ENCODE measurements at regions not wholly inside any gene's neighbourhood (a gene's known extent, or its start where the extent isn't known, plus 50 kb on each side); places are given as distances from the start of the nearest gene placed in this dataset.
A peak's percentile ranks its signal among the peaks of the same experiment; 100 is the strongest.

GRCh38 chr11:129273944-129274711 is 82.0 kb upstream of the ARHGAP32 start:
- no peak for ATAC-seq (ENCODE audit: poor library complexity)
- no peak for DNase-seq
- intact Hi-C loops (cut with DNase I), result no loop called here

- DNase-seq, result no peak
- intact Hi-C loops (cut with DNase I), result no loop called here
- no peak for ATAC-seq (ENCODE audit: poor library complexity)
These were observed 81.2 kb upstream of the ARHGAP32 start for GRCh38 chr11:129273322-129273721.

GRCh38 chr11:129271030-129271429 is 78.9 kb upstream of the ARHGAP32 start:
- ATAC-seq (ENCODE audit: poor library complexity), result no peak
- no peak for DNase-seq
- intact Hi-C loops (cut with DNase I), result no loop called here

GRCh38 chr11:129270446-129270845 is 78.3 kb upstream of the ARHGAP32 start:
- ATAC-seq (ENCODE audit: poor library complexity) (no peak), DNase-seq (no peak)
- intact Hi-C loops (cut with DNase I), result no loop called here

- DNase-seq (no peak), ATAC-seq (ENCODE audit: poor library complexity) (no peak)
- intact Hi-C loops (cut with DNase I), result no loop called here
These were observed 76.2 kb upstream of the ARHGAP32 start for GRCh38 chr11:129268371-129268770.

- DNase-seq (peak; percentile 30), ATAC-seq (ENCODE audit: poor library complexity) (no peak)
- intact Hi-C loops (cut with DNase I), result no loop called here
These were observed 75.6 kb upstream of the ARHGAP32 start for GRCh38 chr11:129267716-129268115.

- intact Hi-C loops (cut with DNase I), result no loop called here
- no peak for DNase-seq
- ATAC-seq (ENCODE audit: poor library complexity), result no peak
These were observed 74.4 kb upstream of the ARHGAP32 start for GRCh38 chr11:129266536-129266935.

GRCh38 chr11:129265125-129265788 is 73.1 kb upstream of the ARHGAP32 start:
- intact Hi-C loops (cut with DNase I), result no loop called here
- DNase-seq (no peak), ATAC-seq (ENCODE audit: poor library complexity) (no peak)

- no peak for ATAC-seq (ENCODE audit: poor library complexity)
These were observed 72.0 kb upstream of the ARHGAP32 start for GRCh38 chr11:129264114-129264513.

GRCh38 chr11:129260750-129261149 is 68.6 kb upstream of the ARHGAP32 start:
- intact Hi-C loops (cut with DNase I), result no loop called here
- DNase-seq (no peak), ATAC-seq (ENCODE audit: poor library complexity) (no peak)

More at GRCh38 chr11:129264114-129264513, 72.0 kb upstream of the ARHGAP32 start:
- intact Hi-C loops (cut with DNase I), result no loop called here
- no peak for DNase-seq

GRCh38 chr11:129259931-129260348 is 67.8 kb upstream of the ARHGAP32 start:
- ATAC-seq (ENCODE audit: poor library complexity), result no peak
- DNase-seq, result no peak
- intact Hi-C loops (cut with DNase I), result no loop called here

GRCh38 chr11:129258205-129258604 is 66.1 kb upstream of the ARHGAP32 start:
- ATAC-seq (ENCODE audit: poor library complexity), result no peak
- no peak for DNase-seq
- intact Hi-C loops (cut with DNase I), result no loop called here

- intact Hi-C loops (cut with DNase I), result no loop called here
- ATAC-seq (ENCODE audit: poor library complexity) (no peak), DNase-seq (no peak)
These were observed 65.4 kb upstream of the ARHGAP32 start for GRCh38 chr11:129257512-129257911.

- intact Hi-C loops (cut with DNase I), result no loop called here
- no peak for DNase-seq
- ATAC-seq (ENCODE audit: poor library complexity), result no peak
These were observed 60.5 kb upstream of the ARHGAP32 start for GRCh38 chr11:129252621-129253020.

- ATAC-seq (ENCODE audit: poor library complexity), result no peak
- intact Hi-C loops (cut with DNase I), result no loop called here
- DNase-seq, result no peak
These were observed 58.9 kb upstream of the ARHGAP32 start for GRCh38 chr11:129251067-129251466.

- ATAC-seq (ENCODE audit: poor library complexity) (no peak), DNase-seq (no peak)
- intact Hi-C loops (cut with DNase I), result no loop called here
These were observed 57.8 kb upstream of the ARHGAP32 start for GRCh38 chr11:129249923-129250322.

GRCh38 chr11:129249351-129249750 is 57.2 kb upstream of the ARHGAP32 start:
- no peak for DNase-seq
- no peak for ATAC-seq (ENCODE audit: poor library complexity)
- intact Hi-C loops (cut with DNase I), result no loop called here

- ATAC-seq (ENCODE audit: poor library complexity), result no peak
- intact Hi-C loops (cut with DNase I), result no loop called here
- no peak for DNase-seq
These were observed 56.5 kb upstream of the ARHGAP32 start for GRCh38 chr11:129248618-129249017.

- ATAC-seq (ENCODE audit: poor library complexity), result no peak
These were observed 55.0 kb upstream of the ARHGAP32 start for GRCh38 chr11:129247135-129247534.

GRCh38 chr11:129242855-129243254 is 50.7 kb upstream of the ARHGAP32 start:
- ATAC-seq (ENCODE audit: poor library complexity), result no peak
- DNase-seq, result no peak
- intact Hi-C loops (cut with DNase I), result no loop called here

More at GRCh38 chr11:129247135-129247534, 55.0 kb upstream of the ARHGAP32 start:
- intact Hi-C loops (cut with DNase I), result no loop called here
- no peak for DNase-seq

Measured in Right ventricle myocardium superior (tissue), 1 donor.